A549 (cell line): ENCODE measurements at regions not wholly inside any gene's neighbourhood (a gene's known extent, or its start where the extent isn't known, plus 50 kb on each side); places are given as distances from the start of the nearest gene placed in this dataset.

Experiments used
- CBX2 ChIP-seq: fragments of 200-600 bp; sonication (generic); IDR thresholded peaks from 2 replicates; pipeline ENCODE4 v1.6.1; 2016; ENCODE audit warnings: low read depth, mild to moderate bottlenecking, borderline replicate concordance
- CTCF ChIP-seq: fragments of >200 bp; sonication (Bioruptor Twin); formaldehyde crosslinking; IDR thresholded peaks from 3 replicates; pipeline ENCODE4 v1.5.1; 2016
- EHF ChIP-seq: fragments of 250-450 bp; sonication (Bioruptor Pico); IDR thresholded peaks from 2 replicates; pipeline ENCODE4 v1.5.0; 2020; ENCODE audit warnings: mild to moderate bottlenecking
- HDAC2 ChIP-seq: fragments of 200-600 bp; sonication (generic); IDR thresholded peaks from 2 replicates; pipeline ENCODE4 v1.6.1; 2016
- JUN ChIP-seq, 2 experiments: fragments of >200 bp; sonication (Bioruptor Twin); formaldehyde crosslinking; IDR thresholded peaks; 2 replicates in 1 of 2; 3 replicates in 1 of 2; pipeline ENCODE4 v1.6.1; 2016 to 2017
- KDM1A ChIP-seq: fragments of 200-600 bp; sonication (generic); IDR thresholded peaks from 2 replicates; pipeline ENCODE4 v1.6.1; 2016; ENCODE audit warnings: low read depth, mild to moderate bottlenecking
- MAFK ChIP-seq: fragments of 450-650 bp; IDR thresholded peaks from 2 replicates; pipeline ENCODE4 v1.6.1; 2014; ENCODE audit not compliant: partially characterized antibody
- MAZ ChIP-seq: fragments of 150-350 bp; IDR thresholded peaks from 2 replicates; pipeline ENCODE4 v1.6.1; 2014; ENCODE audit warnings: antibody characterized with exemption, low read depth, low read length, borderline replicate concordance
- RAD21 ChIP-seq, 2 experiments: fragments of >200 bp in 1 of 2; sonication (Bioruptor Twin) in 1 of 2; formaldehyde crosslinking in 1 of 2; IDR thresholded peaks in 1 of 2; conservative IDR thresholded peaks in 1 of 2; 2 replicates in 1 of 2; 3 replicates in 1 of 2; pipeline ENCODE4 v1.6.1; 2012 to 2018; ENCODE audit warnings: inconsistent platforms in 1 of 2
- REST ChIP-seq: fragments of 200-600 bp; sonication (generic); IDR thresholded peaks from 2 replicates; pipeline ENCODE4 v1.6.1; 2016; ENCODE audit warnings: antibody characterized with exemption, mild to moderate bottlenecking, moderate library complexity
- RFX5 ChIP-seq: fragments of 450-650 bp; IDR thresholded peaks from 2 replicates; pipeline ENCODE4 v1.7.1; 2014; ENCODE audit warnings: antibody characterized with exemption, mild to moderate bottlenecking, moderate library complexity
- SMC3 ChIP-seq: fragments of >200 bp; sonication (Bioruptor Twin); formaldehyde crosslinking; IDR thresholded peaks from 3 replicates; pipeline ENCODE4 v1.6.1; 2018; ENCODE audit warnings: inconsistent platforms

- TF ChIP-seq SMC3 = no peak
- TF ChIP-seq CTCF = no peak
- TF ChIP-seq RAD21 (conservative IDR thresholded peaks at IDR 0.05 in 1 of 2, IDR thresholded peaks at IDR 0.05 in 1 of 2) = no peak
- no peak for TF ChIP-seq REST
- no peak for TF ChIP-seq HDAC2
- TF ChIP-seq MAZ = no peak
- no peak for TF ChIP-seq MAFK
- TF ChIP-seq EHF (CRISPR knock-in tag) = no peak
- TF ChIP-seq CBX2 = no peak
- TF ChIP-seq RFX5 = no peak
- TF ChIP-seq JUN (IDR thresholded peaks at IDR 0.05) = no peak
- TF ChIP-seq KDM1A = no peak
Observed at GRCh38 chr10:84783909-84784308, 455.5 kb downstream of the CCSER2 start.
